ENCODE measurements at regions not wholly inside any gene's neighbourhood (a gene's known extent, or its start where the extent isn't known, plus 50 kb on each side); places are given as distances from the start of the nearest gene placed in this dataset.

GRCh38 chr4:132238697-132239096 lies 910.4 kb upstream of the PCDH10 start:
- Histone ChIP-seq H4K20me1 (ENCODE audit: insufficient read depth, low read length) (no peaks in the 10 kb centered on the region), H3K27me3 (ENCODE audit: low read depth, low read length) (no peaks in the 10 kb centered on the region), H3K4me1 (ENCODE audit: low read length) (peaks cover 7% of the 10 kb centered on the region; the same call in 1 of the 2 replicates), H3K9ac (ENCODE audit: low read length) (no peak overlapping the region), H3K4me2 (ENCODE audit: low read length) (no peak overlapping the region), H3K9me3 (ENCODE audit: insufficient read depth, low read length) (no peaks in the 10 kb centered on the region), H2AFZ (ENCODE audit: low read depth, low read length) (no peak overlapping the region), H3K4me3 (ENCODE audit: low read length) (no peak overlapping the region), H3K79me2 (ENCODE audit: low read length) (no peaks in the 10 kb centered on the region), H3K27ac (ENCODE audit: low read length) (no peak overlapping the region), H3K36me3 (replicated peaks; ENCODE audit: low read depth, low read length) (no peaks in the 10 kb centered on the region)
- no peak for TF ChIP-seq EZH2phosphoT487 (IDR thresholded peaks at IDR 0.05; ENCODE audit: low read depth)
- no peak for TF ChIP-seq CTCF (IDR thresholded peaks at IDR 0.05; ENCODE audit: low read depth, low read length)

DNA sequence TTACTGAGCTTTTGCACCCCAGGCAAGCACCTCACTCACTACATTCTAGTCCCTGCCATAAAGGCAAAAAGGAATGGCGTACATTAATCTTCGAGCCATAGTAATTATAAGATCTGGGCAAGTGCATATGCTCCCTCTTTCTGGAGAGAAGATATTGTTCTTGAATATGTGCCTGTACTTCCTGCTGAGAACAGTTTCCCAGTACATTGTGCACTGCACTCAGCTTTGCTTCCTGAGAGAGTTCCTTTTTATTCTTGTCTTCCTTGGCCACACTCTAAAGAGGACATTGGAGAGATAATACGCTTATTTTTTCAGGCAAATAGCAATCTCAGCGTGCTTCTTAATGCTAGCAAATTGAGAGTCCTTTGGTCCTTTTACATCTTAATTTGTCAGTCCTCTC lies 909.0 kb upstream of the PCDH10 start:
- H3K4me3 ChIP-seq (ENCODE audit: low read length) = no peak overlapping the region
- no peak overlapping the region for H3K9ac ChIP-seq (ENCODE audit: low read length)
- no peaks in the 10 kb centered on the region for H3K36me3 ChIP-seq (replicated peaks; ENCODE audit: low read depth, low read length)
- no peak overlapping the region for H3K4me2 ChIP-seq (ENCODE audit: low read length)
- TF ChIP-seq CTCF (IDR thresholded peaks at IDR 0.05; ENCODE audit: low read depth, low read length) (no peak), EZH2phosphoT487 (IDR thresholded peaks at IDR 0.05; ENCODE audit: low read depth) (no peak)
- no peaks in the 10 kb centered on the region for H3K9me3 ChIP-seq (ENCODE audit: insufficient read depth, low read length)
- H3K27ac ChIP-seq (ENCODE audit: low read length) = no peak overlapping the region
- H2AFZ ChIP-seq (ENCODE audit: low read depth, low read length) = no peak overlapping the region
- H4K20me1 ChIP-seq (ENCODE audit: insufficient read depth, low read length) = no peaks in the 10 kb centered on the region
- no peaks in the 10 kb centered on the region for H3K79me2 ChIP-seq (ENCODE audit: low read length)
- peaks cover 7% of the 10 kb centered on the region; the same call in 1 of the 2 replicates for H3K4me1 ChIP-seq (ENCODE audit: low read length)
- H3K27me3 ChIP-seq (ENCODE audit: low read depth, low read length) = no peaks in the 10 kb centered on the region

DNA sequence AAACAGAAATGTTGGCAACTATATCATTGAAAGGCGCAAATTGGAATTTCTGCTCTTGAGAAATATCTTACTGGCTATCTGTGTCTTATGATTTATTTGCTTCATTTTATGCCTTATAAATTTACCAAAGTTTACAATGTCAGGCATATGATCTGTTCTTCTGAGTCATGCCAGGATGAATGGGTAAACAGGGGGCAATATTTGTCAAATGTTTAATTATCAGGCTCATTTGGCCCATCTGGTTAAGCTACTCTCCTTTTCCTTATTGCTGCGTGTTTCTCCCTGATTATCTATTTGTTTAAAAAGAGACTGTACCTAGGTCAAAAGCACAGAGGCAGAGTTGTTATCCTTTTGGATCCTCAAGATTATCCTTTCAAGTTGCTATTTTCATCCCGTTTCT lies 903.8 kb upstream of the PCDH10 start:
- H2AFZ ChIP-seq (ENCODE audit: low read depth, low read length) = no peak overlapping the region

GRCh38 chr4:132264176-132264575 lies 884.9 kb upstream of the PCDH10 start:
- TF ChIP-seq CTCF (IDR thresholded peaks at IDR 0.05; ENCODE audit: low read depth, low read length) (no peak), EZH2phosphoT487 (IDR thresholded peaks at IDR 0.05; ENCODE audit: low read depth) (no peak)
- Histone ChIP-seq H3K36me3 (replicated peaks; ENCODE audit: low read depth, low read length) (no peaks in the 10 kb centered on the region), H3K4me2 (ENCODE audit: low read length) (no peak overlapping the region)

More for the DNA sequence above, 903.8 kb upstream of the PCDH10 start:
- Histone ChIP-seq H4K20me1 (ENCODE audit: insufficient read depth, low read length) (no peaks in the 10 kb centered on the region), H3K4me3 (ENCODE audit: low read length) (no peak overlapping the region), H3K27me3 (ENCODE audit: low read depth, low read length) (no peaks in the 10 kb centered on the region), H3K27ac (ENCODE audit: low read length) (no peak overlapping the region), H3K4me2 (ENCODE audit: low read length) (no peak overlapping the region), H3K9me3 (ENCODE audit: insufficient read depth, low read length) (no peaks in the 10 kb centered on the region), H3K36me3 (replicated peaks; ENCODE audit: low read depth, low read length) (no peaks in the 10 kb centered on the region), H3K9ac (ENCODE audit: low read length) (no peak overlapping the region), H3K4me1 (ENCODE audit: low read length) (peaks cover 7% of the 10 kb centered on the region; the same call in 1 of the 2 replicates), H3K79me2 (ENCODE audit: low read length) (no peaks in the 10 kb centered on the region)
- TF ChIP-seq CTCF (IDR thresholded peaks at IDR 0.05; ENCODE audit: low read depth, low read length) = no peak
- no peak for TF ChIP-seq EZH2phosphoT487 (IDR thresholded peaks at IDR 0.05; ENCODE audit: low read depth)

More at GRCh38 chr4:132264176-132264575, 884.9 kb upstream of the PCDH10 start:
- no peak overlapping the region for H3K4me3 ChIP-seq (ENCODE audit: low read length)
- no peak overlapping the region for H3K9ac ChIP-seq (ENCODE audit: low read length)
- H3K9me3 ChIP-seq (ENCODE audit: insufficient read depth, low read length) = peaks cover 5% of the 10 kb centered on the region; the same call in 1 of the 2 replicates
- H2AFZ ChIP-seq (ENCODE audit: low read depth, low read length) = no peak overlapping the region
- no peaks in the 10 kb centered on the region for H3K4me1 ChIP-seq (ENCODE audit: low read length)
- H3K27ac ChIP-seq (ENCODE audit: low read length) = no peak overlapping the region
- no peaks in the 10 kb centered on the region for H3K79me2 ChIP-seq (ENCODE audit: low read length)
- no peaks in the 10 kb centered on the region for H4K20me1 ChIP-seq (ENCODE audit: insufficient read depth, low read length)
- H3K27me3 ChIP-seq (ENCODE audit: low read depth, low read length) = no peaks in the 10 kb centered on the region

Measured in OCI-LY3 (cell line).